OCI-LY1 (cell line): ENCODE measurements at regions not wholly inside any gene's neighbourhood (a gene's known extent, or its start where the extent isn't known, plus 50 kb on each side); places are given as distances from the start of the nearest gene placed in this dataset.

Experiments used
- CTCF ChIP-seq: fragments of 200-600 bp; sonication (generic), shearing (Covaris generic); IDR thresholded peaks from 2 replicates; pipeline ENCODE4 v1.5.1; 2017; ENCODE audit warnings: mild to moderate bottlenecking, antibody characterized with exemption, low read length, moderate library complexity, mixed read lengths
- EZH2 ChIP-seq: fragments of 200-600 bp; sonication (generic), shearing (Covaris generic); IDR thresholded peaks from 2 replicates; pipeline ENCODE4 v1.8.0; 2017; ENCODE audit warnings: borderline replicate concordance, mixed run types, mild to moderate bottlenecking, antibody characterized with exemption, low read length, moderate library complexity, mixed read lengths

- TF ChIP-seq CTCF (no peak), EZH2 (no peak)
These were observed 362.6 kb downstream of the QKI start for GRCh38 chr6:163776906-163777686.
